ENCODE measurements at regions not wholly inside any gene's neighbourhood (a gene's known extent, or its start where the extent isn't known, plus 50 kb on each side); places are given as distances from the start of the nearest gene placed in this dataset.

DNA sequence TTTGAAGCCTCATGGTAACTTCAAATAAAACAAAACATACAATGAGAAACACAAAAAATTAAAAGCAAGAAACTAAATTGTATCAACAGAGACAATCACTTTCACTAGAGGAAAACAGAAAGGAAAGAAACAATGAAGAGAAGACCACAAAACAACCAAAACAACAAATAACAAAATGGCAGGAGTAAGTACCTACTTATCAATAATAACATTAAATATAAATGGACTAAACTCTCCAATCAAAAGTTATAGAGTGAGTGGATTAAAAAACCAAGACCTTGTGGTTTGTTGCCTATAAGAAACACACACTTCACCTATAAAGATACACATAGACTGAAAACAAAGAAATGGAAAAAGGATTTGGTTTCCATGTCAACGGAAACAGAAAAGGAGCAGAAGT is 830.1 kb upstream of the TMEFF2 start:
- Histone ChIP-seq H3K27ac (no peak overlapping the region), H3K27me3 (no peaks in the 10 kb centered on the region), H3K36me3 (no peaks in the 10 kb centered on the region), H3K4me3 (replicated peaks in 1 of 3) (no peak overlapping the region), H3K4me1 (no peaks in the 10 kb centered on the region), H3K9me3 (no peaks in the 10 kb centered on the region)
- WGBS, 2 donors = 86 to 94% methylated on average over 1 of the region's 1 CpG
- intact Hi-C loops (cut with DNase I) = no loop called here
- no peak for TF ChIP-seq POLR2A (IDR thresholded peaks at IDR 0.05)
- TF ChIP-seq, protein P1, sequence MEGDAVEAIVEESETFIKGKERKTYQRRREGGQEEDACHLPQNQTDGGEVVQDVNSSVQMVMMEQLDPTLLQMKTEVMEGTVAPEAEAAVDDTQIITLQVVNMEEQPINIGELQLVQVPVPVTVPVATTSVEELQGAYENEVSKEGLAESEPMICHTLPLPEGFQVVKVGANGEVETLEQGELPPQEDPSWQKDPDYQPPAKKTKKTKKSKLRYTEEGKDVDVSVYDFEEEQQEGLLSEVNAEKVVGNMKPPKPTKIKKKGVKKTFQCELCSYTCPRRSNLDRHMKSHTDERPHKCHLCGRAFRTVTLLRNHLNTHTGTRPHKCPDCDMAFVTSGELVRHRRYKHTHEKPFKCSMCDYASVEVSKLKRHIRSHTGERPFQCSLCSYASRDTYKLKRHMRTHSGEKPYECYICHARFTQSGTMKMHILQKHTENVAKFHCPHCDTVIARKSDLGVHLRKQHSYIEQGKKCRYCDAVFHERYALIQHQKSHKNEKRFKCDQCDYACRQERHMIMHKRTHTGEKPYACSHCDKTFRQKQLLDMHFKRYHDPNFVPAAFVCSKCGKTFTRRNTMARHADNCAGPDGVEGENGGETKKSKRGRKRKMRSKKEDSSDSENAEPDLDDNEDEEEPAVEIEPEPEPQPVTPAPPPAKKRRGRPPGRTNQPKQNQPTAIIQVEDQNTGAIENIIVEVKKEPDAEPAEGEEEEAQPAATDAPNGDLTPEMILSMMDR (IDR thresholded peaks at IDR 0.05) = no peak
- no peak for DNase-seq

GRCh38 chr2:193011870-193012269 is 817.1 kb upstream of the TMEFF2 start:
- no peak for TF ChIP-seq POLR2A (IDR thresholded peaks at IDR 0.05)
- TF ChIP-seq, protein P1 (IDR thresholded peaks at IDR 0.05) = no peak
- no peak for DNase-seq
- WGBS, 2 donors = 83 to 90% methylated on average over 1 of the region's 1 CpG

GRCh38 chr2:192993059-192993458 is 798.3 kb upstream of the TMEFF2 start:
- no peaks in the 10 kb centered on the region for H3K4me1 ChIP-seq
- TF ChIP-seq POLR2A (IDR thresholded peaks at IDR 0.05) = no peak
- TF ChIP-seq, protein P1 (IDR thresholded peaks at IDR 0.05) = no peak
- intact Hi-C loops (cut with DNase I) = no loop called here
- no peaks in the 10 kb centered on the region for H3K27me3 ChIP-seq
- no peaks in the 10 kb centered on the region for H3K36me3 ChIP-seq
- no peak overlapping the region for H3K4me3 ChIP-seq (replicated peaks in 1 of 3)
- no peak overlapping the region for H3K27ac ChIP-seq
- 80 to 84% methylated on average over 4 of the region's 4 CpGs for WGBS, 2 donors
- H3K9me3 ChIP-seq = no peaks in the 10 kb centered on the region
- no peak for DNase-seq

More at GRCh38 chr2:193011870-193012269, 817.1 kb upstream of the TMEFF2 start:
- no peaks in the 10 kb centered on the region for H3K27me3 ChIP-seq
- no peaks in the 10 kb centered on the region for H3K9me3 ChIP-seq
- H3K36me3 ChIP-seq = no peaks in the 10 kb centered on the region
- intact Hi-C loops (cut with DNase I) = no loop called here
- H3K27ac ChIP-seq = no peak overlapping the region
- H3K4me1 ChIP-seq = no peaks in the 10 kb centered on the region
- no peak overlapping the region for H3K4me3 ChIP-seq (replicated peaks in 1 of 3)

- no peaks in the 10 kb centered on the region for H3K36me3 ChIP-seq
- H3K4me3 ChIP-seq (replicated peaks in 1 of 3) = no peak overlapping the region
- H3K27ac ChIP-seq = no peak overlapping the region
- TF ChIP-seq, protein P1 (IDR thresholded peaks at IDR 0.05) = no peak
- no peak for TF ChIP-seq POLR2A (IDR thresholded peaks at IDR 0.05)
- H3K4me1 ChIP-seq = no peaks in the 10 kb centered on the region
- H3K9me3 ChIP-seq = no peaks in the 10 kb centered on the region
- H3K27me3 ChIP-seq = no peaks in the 10 kb centered on the region
- intact Hi-C loops (cut with DNase I) = no loop called here
- DNase-seq = no peak
Measured at GRCh38 chr2:192983173-192983572, 788.4 kb upstream of the TMEFF2 start.

- no peaks in the 10 kb centered on the region for H3K9me3 ChIP-seq
- intact Hi-C loops (cut with DNase I) = no loop called here
- DNase-seq = no peak
- H3K4me1 ChIP-seq = no peaks in the 10 kb centered on the region
- no peaks in the 10 kb centered on the region for H3K36me3 ChIP-seq
- H3K27ac ChIP-seq = no peak overlapping the region
- H3K4me3 ChIP-seq (replicated peaks in 1 of 3) = no peak overlapping the region
- TF ChIP-seq POLR2A (IDR thresholded peaks at IDR 0.05) = no peak
- TF ChIP-seq, protein P1 (IDR thresholded peaks at IDR 0.05) = no peak
- no peaks in the 10 kb centered on the region for H3K27me3 ChIP-seq
- 71 to 78% methylated on average over 3 of the region's 3 CpGs for WGBS, 2 donors
Measured at GRCh38 chr2:192978395-192978794, 783.7 kb upstream of the TMEFF2 start.
